H1 (cell line): ENCODE measurements at regions not wholly inside any gene's neighbourhood (a gene's known extent, or its start where the extent isn't known, plus 50 kb on each side); places are given as distances from the start of the nearest gene placed in this dataset.

ENCODE experiments used
- CTCF ChIA-PET: fragments of 300-600 bp; sonication (Branson Sonifier 250); formaldehyde crosslinking; loops from one replicate; lab custom pipeline; 2021; ENCODE audit not compliant: partially characterized antibody; lab: Charles Lee
- POLR2A ChIA-PET: fragments of 300-600 bp; sonication (Branson Sonifier 250); formaldehyde crosslinking; loops from one replicate; lab custom pipeline; 2021; ENCODE audit warnings: inconsistent platforms; ENCODE audit not compliant: partially characterized antibody; lab: Charles Lee
- DNase-seq, 2 experiments: peaks; one replicate each; pipeline versions ENCODE4 v3.0.0 to v3.0.0-alpha.2; 2010 to 2022; ENCODE audit warnings: low spot score in 2 of 2, low read depth in 1 of 2, mixed read lengths in 1 of 2
- FAIRE-seq: peaks from 2 replicates; lab custom pipeline; 2011; peaks lifted over from hg19 to GRCh38; lab: Jason Lieb, UNC
- H2AFZ ChIP-seq: 2 replicates; pipeline ENCODE4 v1.8.1; 2012; ENCODE audit warnings: low read length, inconsistent platforms
- H2AK5ac ChIP-seq: 2 replicates; pipeline ENCODE4 v1.6.1; 2013; ENCODE audit warnings: low read depth, low read length
- H2BK120ac ChIP-seq: replicated peaks from 2 replicates; pipeline ENCODE3; 2013; ENCODE audit warnings: low read depth, low read length, inconsistent platforms
- H2BK12ac ChIP-seq: 2 replicates; pipeline ENCODE4 v1.6.1; 2013; ENCODE audit warnings: low read depth, low read length
- H2BK15ac ChIP-seq: 2 replicates; pipeline ENCODE4 v1.6.1; 2013; ENCODE audit warnings: low read length
- H2BK20ac ChIP-seq: 2 replicates; pipeline ENCODE4 v1.6.1; 2013; ENCODE audit warnings: low read length
- H2BK5ac ChIP-seq: 2 replicates; pipeline ENCODE4 v1.6.1; 2013; ENCODE audit warnings: low read depth, low read length
- H3K14ac ChIP-seq: 2 replicates; pipeline ENCODE4 v1.6.1; 2013; ENCODE audit warnings: inconsistent platforms; ENCODE audit not compliant: insufficient read length
- H3K18ac ChIP-seq: 2 replicates; pipeline ENCODE4 v1.6.1; 2013; ENCODE audit warnings: low read length; ENCODE audit errors: extremely low read depth
- H3K23ac ChIP-seq: 2 replicates; pipeline ENCODE4 v1.6.1; 2013; ENCODE audit warnings: inconsistent platforms; ENCODE audit not compliant: insufficient read length
- H3K23me2 ChIP-seq: 2 replicates; pipeline ENCODE4 v1.6.1; 2013; ENCODE audit warnings: low read depth, low read length
- H3K27ac ChIP-seq: 2 replicates; pipeline ENCODE4 v1.6.1; 2011; ENCODE audit warnings: low read depth, low read length, inconsistent platforms
- H3K27me3 ChIP-seq, 4 experiments: replicated peaks in 1 of 4; 1 replicate in 1 of 4; 2 replicates in 3 of 4; pipeline versions ENCODE4 v1.6.1 to v1.8.1; 2011 to 2013; ENCODE audit warnings: low read length in 3 of 4, mild to moderate bottlenecking in 3 of 4, inconsistent platforms in 2 of 4, mixed read lengths in 2 of 4, moderate library complexity in 1 of 4; ENCODE audit not compliant: control insufficient read depth in 3 of 4, insufficient read depth in 3 of 4; ENCODE audit errors: extremely low read depth in 1 of 4
- H3K36me3 ChIP-seq, 4 experiments: 2 replicates each; pipeline versions ENCODE4 v1.6.1 to v1.8.1; 2011 to 2013; ENCODE audit warnings: mild to moderate bottlenecking in 4 of 4, low read length in 3 of 4, moderate library complexity in 2 of 4, control low read depth in 1 of 4, inconsistent platforms in 1 of 4; ENCODE audit not compliant: insufficient read depth in 4 of 4, control insufficient read depth in 2 of 4
- H3K4ac ChIP-seq: replicated peaks from 2 replicates; pipeline ENCODE3; 2013; ENCODE audit warnings: low read length, low read depth, mixed read lengths, inconsistent platforms; ENCODE audit not compliant: insufficient read length
- H3K4me1 ChIP-seq, 4 experiments: replicated peaks in 1 of 4; 1 replicate in 1 of 4; 2 replicates in 3 of 4; pipeline versions ENCODE4 v1.6.1 to v1.8.1; 2011 to 2013; ENCODE audit warnings: low read length in 3 of 4, inconsistent platforms in 2 of 4, mixed read lengths in 1 of 4; ENCODE audit not compliant: insufficient read depth in 4 of 4, control insufficient read depth in 3 of 4
- H3K4me2 ChIP-seq, 2 experiments: 2 replicates each; pipeline versions ENCODE4 v1.6.1 to v1.8.1; 2011 to 2013; ENCODE audit warnings: low read depth in 2 of 2, low read length in 2 of 2, control low read depth in 1 of 2, inconsistent platforms in 1 of 2, mild to moderate bottlenecking in 1 of 2; ENCODE audit not compliant: insufficient read depth in 1 of 2
- H3K4me3 ChIP-seq, 4 experiments: fragments of 200-600, 300-600 bp in 1 of 4; sonication (generic), shearing (Covaris generic), sonication (Bioruptor Twin) in 1 of 4; 2 replicates each; pipeline versions ENCODE4 v1.5.1 to v1.8.1; 2011 to 2016; ENCODE audit warnings: low read length in 4 of 4, low read depth in 3 of 4, control low read depth in 2 of 4, inconsistent platforms in 2 of 4, mild to moderate bottlenecking in 2 of 4, mixed read lengths in 1 of 4, moderate library complexity in 1 of 4; ENCODE audit not compliant: insufficient read depth in 2 of 4; ENCODE audit errors: extremely low read depth in 1 of 4
- H3K56ac ChIP-seq: replicated peaks from 2 replicates; pipeline ENCODE3; 2013; ENCODE audit warnings: low read depth, mild to moderate bottlenecking, mixed read lengths, low read length, inconsistent platforms; ENCODE audit not compliant: insufficient read length
- H3K79me1 ChIP-seq: 2 replicates; pipeline ENCODE4 v1.6.1; 2013; ENCODE audit warnings: low read depth, low read length, control low read depth
- H3K79me2 ChIP-seq, 2 experiments: 2 replicates each; pipeline versions ENCODE4 v1.6.1 to v1.8.1; 2012 to 2013; ENCODE audit warnings: low read length in 2 of 2, mild to moderate bottlenecking in 2 of 2, inconsistent platforms in 1 of 2; ENCODE audit not compliant: insufficient read depth in 2 of 2, control insufficient read depth in 1 of 2
- H3K9ac ChIP-seq, 4 experiments: replicated peaks in 1 of 4; 1 replicate in 1 of 4; 2 replicates in 3 of 4; pipeline versions ENCODE4 v1.6.1 to v1.8.1; 2011 to 2013; ENCODE audit warnings: low read depth in 3 of 4, low read length in 3 of 4, control low read depth in 2 of 4, mild to moderate bottlenecking in 2 of 4, moderate library complexity in 2 of 4, inconsistent platforms in 1 of 4; ENCODE audit errors: extremely low read depth in 1 of 4
- H3K9me3 ChIP-seq, 2 experiments: 2 replicates each; pipeline versions ENCODE4 v1.6.1 to v1.8.1; 2012 to 2013; ENCODE audit warnings: mild to moderate bottlenecking in 2 of 2, moderate library complexity in 2 of 2, control low read depth in 1 of 2, inconsistent platforms in 1 of 2, low read depth in 1 of 2, low read length in 1 of 2, mixed read lengths in 1 of 2; ENCODE audit not compliant: insufficient read depth in 2 of 2
- H4K20me1 ChIP-seq, 2 experiments: replicated peaks in 1 of 2; 2 replicates each; pipeline versions ENCODE3 to v1.8.1; 2011 to 2013; ENCODE audit warnings: inconsistent platforms in 2 of 2, low read length in 2 of 2, mild to moderate bottlenecking in 1 of 2; ENCODE audit not compliant: insufficient read depth in 2 of 2, control insufficient read depth in 1 of 2
- H4K5ac ChIP-seq: 2 replicates; pipeline ENCODE4 v1.6.1; 2013; ENCODE audit warnings: low read length, low read depth, mixed read lengths, inconsistent platforms; ENCODE audit not compliant: insufficient read length
- H4K8ac ChIP-seq: 2 replicates; pipeline ENCODE4 v1.8.0; 2013; ENCODE audit warnings: mild to moderate bottlenecking, moderate library complexity, low read length, inconsistent platforms; ENCODE audit not compliant: insufficient read depth; ENCODE audit errors: extremely low read depth
- H4K91ac ChIP-seq: replicated peaks from 2 replicates; pipeline ENCODE3; 2013; ENCODE audit warnings: low read length, mixed read lengths, inconsistent platforms; ENCODE audit not compliant: insufficient read length
- POU5F1 ChIP-seq: IDR thresholded peaks from 2 replicates; pipeline ENCODE4 v1.6.1; 2011; ENCODE audit warnings: low read depth, mild to moderate bottlenecking, low read length, moderate library complexity
- WGBS, 2 experiments: shearing (Covaris generic) in 1 of 2; methylation state at CpG; one replicate each; pipeline versions ENCODE4 v1.1.6 to v1.1.7; 2013 to 2015; ENCODE audit warnings: low lambda C conversion rate in 2 of 2, mixed read lengths in 2 of 2, inconsistent platforms in 1 of 2, low coverage in 1 of 2, missing lambda C conversion rate in 1 of 2; ENCODE audit not compliant: insufficient replicate concordance in 2 of 2, insufficient coverage in 1 of 2, insufficient read length in 1 of 2; ENCODE audit errors: extremely low coverage in 1 of 2, missing lambda C conversion rate in 1 of 2; 5-methylcytosine and 5-hydroxymethylcytosine counted together

DNA sequence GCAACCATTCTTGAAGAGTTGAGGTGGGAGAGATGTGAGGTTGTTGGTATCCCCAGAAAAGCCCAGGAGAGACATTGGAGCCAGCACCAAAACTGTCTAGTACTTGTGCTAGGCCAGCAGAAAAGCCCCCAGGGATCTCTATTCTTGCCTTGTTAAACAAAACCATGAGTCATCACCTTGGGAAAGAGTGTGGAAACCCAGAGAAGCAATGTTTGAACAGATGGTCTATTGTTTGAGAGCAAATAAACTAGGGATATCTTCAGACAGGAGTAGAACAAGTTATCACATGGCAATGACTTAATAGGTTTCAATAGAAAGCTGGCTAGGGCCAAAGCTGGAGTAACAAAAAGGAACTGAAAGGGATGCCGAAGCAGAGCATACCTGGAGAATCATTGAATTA lies 195.7 kb upstream of the CASK start:
- H2AFZ ChIP-seq, result no peak overlapping the region
- CTCF ChIA-PET, result no interaction called here

More for the DNA sequence above, 195.7 kb upstream of the CASK start:
- no peak overlapping the region for H3K23ac ChIP-seq
- no peaks in the 10 kb centered on the region for H3K79me2 ChIP-seq
- no peak overlapping the region for H2BK15ac ChIP-seq
- no peak overlapping the region for H2BK12ac ChIP-seq
- H3K56ac ChIP-seq, result no peak overlapping the region
- H3K79me1 ChIP-seq, result no peaks in the 10 kb centered on the region
- H4K91ac ChIP-seq, result no peak overlapping the region
- POLR2A ChIA-PET, result interaction anchor here (1.6 kb wide), 1 partner anchor 8 kb away, joined by 5 read pairs; no protein-coding TSS in a partner anchor
- DNase-seq (no peak), FAIRE-seq (no peak)
- H3K27ac ChIP-seq, result no peak overlapping the region
- no peak overlapping the region for H3K4ac ChIP-seq
- no peak overlapping the region for H2BK5ac ChIP-seq
- no peak for TF ChIP-seq POU5F1
- no peak overlapping the region for H2BK20ac ChIP-seq
- WGBS, 2 experiments, result 82% methylated on average over 1 of the region's 1 CpG; no CpG with 5 or more reads in 1 of the 2 experiments
- no peak overlapping the region for H2AK5ac ChIP-seq
- no peak overlapping the region for H3K18ac ChIP-seq
- no peaks in the 10 kb centered on the region for H3K23me2 ChIP-seq
- no peak overlapping the region for H3K4me3 ChIP-seq
- no peaks in the 10 kb centered on the region for H3K36me3 ChIP-seq
- H3K9me3 ChIP-seq, result no peaks in the 10 kb centered on the region
- H3K4me1 ChIP-seq, result no peaks in the 10 kb centered on the region
- H2BK120ac ChIP-seq, result no peak overlapping the region
- no peaks in the 10 kb centered on the region for H4K20me1 ChIP-seq
- H3K4me2 ChIP-seq, result no peak overlapping the region
- H3K27me3 ChIP-seq, result no peaks in the 10 kb centered on the region
- no peak overlapping the region for H4K5ac ChIP-seq
- no peak overlapping the region for H3K14ac ChIP-seq
- no peak overlapping the region for H3K9ac ChIP-seq
- no peak overlapping the region for H4K8ac ChIP-seq
